ENCODE measurements at regions not wholly inside any gene's neighbourhood (a gene's known extent, or its start where the extent isn't known, plus 50 kb on each side); places are given as distances from the start of the nearest gene placed in this dataset.

GRCh38 chr14:21771671-21772070 is 98.1 kb upstream of the OR4E1 start:
- POLR2A ChIA-PET, result no interaction called here
- ATAC-seq, result no peak
- H3K4me3 ChIP-seq, result no peak overlapping the region
- no peak for FAIRE-seq
- TF ChIP-seq, protein P1, sequence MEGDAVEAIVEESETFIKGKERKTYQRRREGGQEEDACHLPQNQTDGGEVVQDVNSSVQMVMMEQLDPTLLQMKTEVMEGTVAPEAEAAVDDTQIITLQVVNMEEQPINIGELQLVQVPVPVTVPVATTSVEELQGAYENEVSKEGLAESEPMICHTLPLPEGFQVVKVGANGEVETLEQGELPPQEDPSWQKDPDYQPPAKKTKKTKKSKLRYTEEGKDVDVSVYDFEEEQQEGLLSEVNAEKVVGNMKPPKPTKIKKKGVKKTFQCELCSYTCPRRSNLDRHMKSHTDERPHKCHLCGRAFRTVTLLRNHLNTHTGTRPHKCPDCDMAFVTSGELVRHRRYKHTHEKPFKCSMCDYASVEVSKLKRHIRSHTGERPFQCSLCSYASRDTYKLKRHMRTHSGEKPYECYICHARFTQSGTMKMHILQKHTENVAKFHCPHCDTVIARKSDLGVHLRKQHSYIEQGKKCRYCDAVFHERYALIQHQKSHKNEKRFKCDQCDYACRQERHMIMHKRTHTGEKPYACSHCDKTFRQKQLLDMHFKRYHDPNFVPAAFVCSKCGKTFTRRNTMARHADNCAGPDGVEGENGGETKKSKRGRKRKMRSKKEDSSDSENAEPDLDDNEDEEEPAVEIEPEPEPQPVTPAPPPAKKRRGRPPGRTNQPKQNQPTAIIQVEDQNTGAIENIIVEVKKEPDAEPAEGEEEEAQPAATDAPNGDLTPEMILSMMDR (IDR thresholded peaks at IDR 0.05), result no peak
- no peak for TF ChIP-seq GATA3 (IDR thresholded peaks at IDR 0.05; ENCODE audit: borderline replicate concordance)
- no peak for TF ChIP-seq POLR2AphosphoS2 (conservative IDR thresholded peaks at IDR 0.05; ENCODE audit: low read length)
- TF ChIP-seq ZC3H11A (IDR thresholded peaks at IDR 0.05), result no peak
- TF ChIP-seq EP300 (IDR thresholded peaks at IDR 0.05), result no peak
- no peak for TF ChIP-seq KDM5A (IDR thresholded peaks at IDR 0.05)
- no peak for TF ChIP-seq POLR2A (IDR thresholded peaks at IDR 0.05; ENCODE audit: low read length)
- no peak for TF ChIP-seq EHMT2 (IDR thresholded peaks at IDR 0.05; ENCODE audit: low read depth)
- no peak for TF ChIP-seq JUNB (IDR thresholded peaks at IDR 0.05)
- no peak for TF ChIP-seq CHD4 (IDR thresholded peaks at IDR 0.05; ENCODE audit: borderline replicate concordance)
- TF ChIP-seq BCL3 (IDR thresholded peaks at IDR 0.05), result no peak
- no peak for TF ChIP-seq NR3C1 (IDR thresholded peaks at IDR 0.05)
- TF ChIP-seq, protein P2, sequence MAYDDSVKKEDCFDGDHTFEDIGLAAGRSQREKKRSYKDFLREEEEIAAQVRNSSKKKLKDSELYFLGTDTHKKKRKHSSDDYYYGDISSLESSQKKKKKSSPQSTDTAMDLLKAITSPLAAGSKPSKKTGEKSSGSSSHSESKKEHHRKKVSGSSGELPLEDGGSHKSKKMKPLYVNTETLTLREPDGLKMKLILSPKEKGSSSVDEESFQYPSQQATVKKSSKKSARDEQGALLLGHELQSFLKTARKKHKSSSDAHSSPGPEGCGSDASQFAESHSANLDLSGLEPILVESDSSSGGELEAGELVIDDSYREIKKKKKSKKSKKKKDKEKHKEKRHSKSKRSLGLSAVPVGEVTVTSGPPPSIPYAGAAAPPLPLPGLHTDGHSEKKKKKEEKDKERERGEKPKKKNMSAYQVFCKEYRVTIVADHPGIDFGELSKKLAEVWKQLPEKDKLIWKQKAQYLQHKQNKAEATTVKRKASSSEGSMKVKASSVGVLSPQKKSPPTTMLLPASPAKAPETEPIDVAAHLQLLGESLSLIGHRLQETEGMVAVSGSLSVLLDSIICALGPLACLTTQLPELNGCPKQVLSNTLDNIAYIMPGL (CRISPR knock-in tag; IDR thresholded peaks at IDR 0.05; ENCODE audit: borderline replicate concordance), result no peak
- no peak for TF ChIP-seq CBX2 (IDR thresholded peaks at IDR 0.05; ENCODE audit: borderline replicate concordance, low read depth)
- TF ChIP-seq BHLHE40 (IDR thresholded peaks at IDR 0.05; ENCODE audit: low read depth, low read length), result no peak
- TF ChIP-seq MAZ (IDR thresholded peaks at IDR 0.05; ENCODE audit: borderline replicate concordance, low read depth, low read length), result no peak
- TF ChIP-seq MYC (IDR thresholded peaks at IDR 0.05; ENCODE audit: borderline replicate concordance, low read length), result no peak
- no peak overlapping the region for H3K27ac ChIP-seq
- WGBS (ENCODE audit: missing lambda C conversion rate), result 67% methylated on average over 1 of the region's 1 CpG
- H3K9me3 ChIP-seq, result no peaks in the 10 kb centered on the region
- no peak overlapping the region for H3K4me2 ChIP-seq
- DNase-seq (ENCODE audit: low read depth in 1 of 2, low spot score in 1 of 2), result no peak
- no peaks in the 10 kb centered on the region for H3K4me1 ChIP-seq
- CTCF ChIA-PET, result no interaction called here

- no peaks in the 10 kb centered on the region for H3K9me3 ChIP-seq
- no peak for TF ChIP-seq PHF8 (IDR thresholded peaks at IDR 0.05; ENCODE audit: borderline replicate concordance, low read depth)
- TF ChIP-seq, protein P2 (CRISPR knock-in tag; IDR thresholded peaks at IDR 0.05; ENCODE audit: borderline replicate concordance), result no peak
- TF ChIP-seq ZSCAN20 (CRISPR knock-in tag; IDR thresholded peaks at IDR 0.05), result no peak
- TF ChIP-seq, protein P3, sequence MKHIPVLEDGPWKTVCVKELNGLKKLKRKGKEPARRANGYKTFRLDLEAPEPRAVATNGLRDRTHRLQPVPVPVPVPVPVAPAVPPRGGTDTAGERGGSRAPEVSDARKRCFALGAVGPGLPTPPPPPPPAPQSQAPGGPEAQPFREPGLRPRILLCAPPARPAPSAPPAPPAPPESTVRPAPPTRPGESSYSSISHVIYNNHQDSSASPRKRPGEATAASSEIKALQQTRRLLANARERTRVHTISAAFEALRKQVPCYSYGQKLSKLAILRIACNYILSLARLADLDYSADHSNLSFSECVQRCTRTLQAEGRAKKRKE (CRISPR knock-in tag; IDR thresholded peaks at IDR 0.05; ENCODE audit: low read depth), result no peak
- no peak for TF ChIP-seq TP53 (CRISPR knock-in tag; IDR thresholded peaks at IDR 0.05)
- H3K27ac ChIP-seq, result no peak overlapping the region
- no peak overlapping the region for H3K4me2 ChIP-seq
- ChIA-PET POLR2A (no interaction called here), CTCF (interaction anchor here (2.5 kb wide), 1 partner anchor 10 kb away, joined by 6 read pairs; no protein-coding TSS in a partner anchor)
- no peaks in the 10 kb centered on the region for H3K4me1 ChIP-seq
- ATAC-seq (no peak), DNase-seq (ENCODE audit: low read depth in 1 of 2, low spot score in 1 of 2) (no peak), FAIRE-seq (no peak)
- H3K4me3 ChIP-seq, result no peak overlapping the region
- WGBS (ENCODE audit: missing lambda C conversion rate), result 39% methylated on average over 2 of the region's 2 CpGs
Measured at GRCh38 chr14:21768875-21769257, 95.2 kb upstream of the OR4E1 start.
